ENCODE measurements at regions not wholly inside any gene's neighbourhood (a gene's known extent, or its start where the extent isn't known, plus 50 kb on each side); places are given as distances from the start of the nearest gene placed in this dataset.

GRCh38 chr4:137309424-137309823 is 222.9 kb downstream of the PCDH18 start:
- Mint-ChIP-seq H3K27ac (ENCODE audit: unreplicated experiment) (no peak overlapping the region), H3K27me3 (ENCODE audit: unreplicated experiment) (no peaks in the 10 kb centered on the region), H3K4me1 (ENCODE audit: low read depth, unreplicated experiment) (no peaks in the 10 kb centered on the region), H3K9me3 (ENCODE audit: unreplicated experiment) (no peaks in the 10 kb centered on the region), H3K36me3 (ENCODE audit: unreplicated experiment) (no peaks in the 10 kb centered on the region), H3K4me3 (ENCODE audit: unreplicated experiment) (no peak overlapping the region)
- no peak for TF ChIP-seq CTCF (IDR thresholded peaks at IDR 0.05; ENCODE audit: partially characterized antibody, unreplicated experiment)
- DNase-seq = no peak

- Mint-ChIP-seq H3K4me1 (ENCODE audit: low read depth, unreplicated experiment) (no peaks in the 10 kb centered on the region), H3K9me3 (ENCODE audit: unreplicated experiment) (no peaks in the 10 kb centered on the region), H3K36me3 (ENCODE audit: unreplicated experiment) (no peaks in the 10 kb centered on the region), H3K27me3 (ENCODE audit: unreplicated experiment) (no peaks in the 10 kb centered on the region), H3K4me3 (ENCODE audit: unreplicated experiment) (no peak overlapping the region), H3K27ac (ENCODE audit: unreplicated experiment) (no peak overlapping the region)
- no peak for TF ChIP-seq CTCF (IDR thresholded peaks at IDR 0.05; ENCODE audit: partially characterized antibody, unreplicated experiment)
- no peak for DNase-seq
These were observed 224.5 kb downstream of the PCDH18 start for GRCh38 chr4:137307806-137308205.

GRCh38 chr4:137300776-137301175 is 231.5 kb downstream of the PCDH18 start:
- TF ChIP-seq CTCF (IDR thresholded peaks at IDR 0.05; ENCODE audit: partially characterized antibody, unreplicated experiment) = no peak
- H3K4me3 Mint-ChIP-seq (ENCODE audit: unreplicated experiment) = no peak overlapping the region
- no peak for DNase-seq
- no peaks in the 10 kb centered on the region for H3K9me3 Mint-ChIP-seq (ENCODE audit: unreplicated experiment)
- no peaks in the 10 kb centered on the region for H3K27me3 Mint-ChIP-seq (ENCODE audit: unreplicated experiment)
- peaks cover 4% of the 10 kb centered on the region for H3K4me1 Mint-ChIP-seq (ENCODE audit: low read depth, unreplicated experiment)
- no peak overlapping the region for H3K27ac Mint-ChIP-seq (ENCODE audit: unreplicated experiment)
- H3K36me3 Mint-ChIP-seq (ENCODE audit: unreplicated experiment) = no peaks in the 10 kb centered on the region

GRCh38 chr4:137299281-137299680 is 233.0 kb downstream of the PCDH18 start:
- Mint-ChIP-seq H3K9me3 (ENCODE audit: unreplicated experiment) (no peaks in the 10 kb centered on the region), H3K36me3 (ENCODE audit: unreplicated experiment) (no peaks in the 10 kb centered on the region), H3K27me3 (ENCODE audit: unreplicated experiment) (no peaks in the 10 kb centered on the region), H3K4me3 (ENCODE audit: unreplicated experiment) (no peak overlapping the region), H3K27ac (ENCODE audit: unreplicated experiment) (no peak overlapping the region), H3K4me1 (ENCODE audit: low read depth, unreplicated experiment) (peaks cover 4% of the 10 kb centered on the region)
- no peak for DNase-seq
- TF ChIP-seq CTCF (IDR thresholded peaks at IDR 0.05; ENCODE audit: partially characterized antibody, unreplicated experiment) = no peak

GRCh38 chr4:137293281-137293680 is 239.0 kb downstream of the PCDH18 start:
- Mint-ChIP-seq H3K27me3 (ENCODE audit: unreplicated experiment) (no peaks in the 10 kb centered on the region), H3K4me1 (ENCODE audit: low read depth, unreplicated experiment) (no peaks in the 10 kb centered on the region), H3K36me3 (ENCODE audit: unreplicated experiment) (no peaks in the 10 kb centered on the region), H3K9me3 (ENCODE audit: unreplicated experiment) (no peaks in the 10 kb centered on the region), H3K27ac (ENCODE audit: unreplicated experiment) (no peak overlapping the region), H3K4me3 (ENCODE audit: unreplicated experiment) (no peak overlapping the region)
- no peak for TF ChIP-seq CTCF (IDR thresholded peaks at IDR 0.05; ENCODE audit: partially characterized antibody, unreplicated experiment)
- DNase-seq = no peak

All from glutamatergic neuron (in vitro differentiated cells).